HFF-Myc (cell line): ENCODE measurements at regions not wholly inside any gene's neighbourhood (a gene's known extent, or its start where the extent isn't known, plus 50 kb on each side); places are given as distances from the start of the nearest gene placed in this dataset.

Experiments used
- DNase-seq: peaks from one replicate; pipeline ENCODE4 v3.0.0-alpha.2; 2011; ENCODE audit warnings: low read depth; ENCODE audit errors: extremely low read depth
- H3K4me3 ChIP-seq: replicated peaks from 2 replicates; pipeline ENCODE4 v1.5.1; 2011; ENCODE audit warnings: low read depth, mild to moderate bottlenecking, control low read depth, low read length
- TF ChIP-seq, protein P1 (sequence below): IDR thresholded peaks from 2 replicates; pipeline ENCODE4 v1.5.1; 2012; ENCODE audit warnings: mild to moderate bottlenecking, low read depth, low read length, control low read depth; ENCODE audit errors: missing control alignments

DNA sequence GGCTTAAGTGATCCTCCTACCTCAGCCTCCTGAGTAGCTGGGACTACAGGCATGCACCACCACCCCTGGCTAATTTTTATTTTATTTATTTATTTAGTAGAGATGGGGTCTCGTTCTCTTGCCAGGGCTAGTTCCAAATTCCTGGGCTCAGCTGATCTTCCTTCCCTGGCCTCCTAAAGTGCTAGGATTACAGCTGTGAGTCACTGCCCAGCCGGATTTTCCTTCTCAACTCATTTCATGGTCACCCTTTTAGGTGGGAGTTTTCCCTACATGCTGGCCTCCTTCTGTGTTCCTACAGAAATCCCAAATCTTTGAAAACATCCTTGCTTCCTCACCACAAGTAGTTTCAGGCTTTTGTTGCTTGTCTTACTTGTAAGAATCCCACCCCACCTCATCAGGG, 102.1 kb upstream of the SIAH1 start:
- TF ChIP-seq, protein P1, sequence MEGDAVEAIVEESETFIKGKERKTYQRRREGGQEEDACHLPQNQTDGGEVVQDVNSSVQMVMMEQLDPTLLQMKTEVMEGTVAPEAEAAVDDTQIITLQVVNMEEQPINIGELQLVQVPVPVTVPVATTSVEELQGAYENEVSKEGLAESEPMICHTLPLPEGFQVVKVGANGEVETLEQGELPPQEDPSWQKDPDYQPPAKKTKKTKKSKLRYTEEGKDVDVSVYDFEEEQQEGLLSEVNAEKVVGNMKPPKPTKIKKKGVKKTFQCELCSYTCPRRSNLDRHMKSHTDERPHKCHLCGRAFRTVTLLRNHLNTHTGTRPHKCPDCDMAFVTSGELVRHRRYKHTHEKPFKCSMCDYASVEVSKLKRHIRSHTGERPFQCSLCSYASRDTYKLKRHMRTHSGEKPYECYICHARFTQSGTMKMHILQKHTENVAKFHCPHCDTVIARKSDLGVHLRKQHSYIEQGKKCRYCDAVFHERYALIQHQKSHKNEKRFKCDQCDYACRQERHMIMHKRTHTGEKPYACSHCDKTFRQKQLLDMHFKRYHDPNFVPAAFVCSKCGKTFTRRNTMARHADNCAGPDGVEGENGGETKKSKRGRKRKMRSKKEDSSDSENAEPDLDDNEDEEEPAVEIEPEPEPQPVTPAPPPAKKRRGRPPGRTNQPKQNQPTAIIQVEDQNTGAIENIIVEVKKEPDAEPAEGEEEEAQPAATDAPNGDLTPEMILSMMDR, result no peak
- no peak overlapping the region for H3K4me3 ChIP-seq
- no peak for DNase-seq

DNA sequence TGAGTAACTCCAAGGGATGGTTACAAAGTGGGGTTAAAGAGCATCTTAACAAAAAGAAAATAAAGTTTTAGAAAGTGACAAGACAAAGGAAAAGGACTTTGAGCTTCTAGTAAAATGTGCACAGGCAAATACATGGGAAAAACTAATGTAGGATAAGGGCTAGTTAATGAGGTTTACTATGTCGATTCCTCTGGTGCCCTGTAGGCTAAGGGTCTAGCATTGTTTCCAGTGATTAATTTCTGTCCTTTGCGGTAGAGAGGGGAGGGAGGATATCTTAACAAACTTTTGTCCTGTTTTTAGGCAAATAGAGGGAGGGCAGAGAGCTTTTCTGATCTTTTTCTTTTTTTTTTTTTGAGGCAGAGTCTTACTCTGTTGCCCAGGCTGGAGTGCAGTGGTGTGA, 96.6 kb upstream of the SIAH1 start:
- H3K4me3 ChIP-seq, result no peak overlapping the region
- no peak for DNase-seq
- TF ChIP-seq, protein P1, result no peak

DNA sequence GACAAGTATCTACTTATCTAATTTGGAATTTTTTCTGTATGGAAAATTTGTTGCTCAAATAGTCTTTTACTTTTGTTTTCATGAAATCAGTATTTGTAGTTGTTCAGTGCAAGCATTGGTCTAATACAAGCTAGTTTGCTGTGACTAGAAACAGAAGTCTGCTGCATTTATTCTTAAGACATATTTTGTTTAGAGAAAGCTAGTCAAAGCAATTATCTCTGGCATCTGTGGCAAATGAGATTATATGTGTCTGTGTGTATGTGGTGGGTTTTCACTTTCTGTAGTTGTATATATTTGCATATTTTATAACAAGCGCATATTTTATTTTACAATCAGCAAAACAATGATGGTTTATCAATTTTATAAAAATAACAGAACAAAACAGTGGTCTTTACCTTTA, 96.0 kb upstream of the SIAH1 start:
- DNase-seq, result no peak
- TF ChIP-seq, protein P1, result no peak
- no peak overlapping the region for H3K4me3 ChIP-seq

DNA sequence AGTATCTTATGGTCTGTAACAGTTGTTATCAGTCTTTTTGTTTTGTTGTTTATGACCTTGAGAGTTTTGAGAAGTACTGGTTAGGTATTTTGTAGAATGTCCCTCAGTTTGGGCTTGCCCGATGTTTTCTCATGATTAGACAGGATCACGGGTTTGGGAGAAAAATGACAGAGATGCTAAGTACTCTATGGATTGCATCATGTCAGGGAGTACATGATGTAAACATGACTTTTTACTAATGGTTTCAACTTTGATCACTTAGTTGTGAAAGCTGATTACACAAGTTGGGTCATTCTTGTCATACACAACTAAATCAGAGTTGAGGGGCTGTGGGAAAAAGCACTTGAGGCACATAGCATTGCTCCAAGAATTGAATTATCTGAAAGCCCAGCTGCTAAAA, 94.7 kb upstream of the SIAH1 start:
- TF ChIP-seq, protein P1, result no peak
- no peak for DNase-seq
- no peak overlapping the region for H3K4me3 ChIP-seq

DNA sequence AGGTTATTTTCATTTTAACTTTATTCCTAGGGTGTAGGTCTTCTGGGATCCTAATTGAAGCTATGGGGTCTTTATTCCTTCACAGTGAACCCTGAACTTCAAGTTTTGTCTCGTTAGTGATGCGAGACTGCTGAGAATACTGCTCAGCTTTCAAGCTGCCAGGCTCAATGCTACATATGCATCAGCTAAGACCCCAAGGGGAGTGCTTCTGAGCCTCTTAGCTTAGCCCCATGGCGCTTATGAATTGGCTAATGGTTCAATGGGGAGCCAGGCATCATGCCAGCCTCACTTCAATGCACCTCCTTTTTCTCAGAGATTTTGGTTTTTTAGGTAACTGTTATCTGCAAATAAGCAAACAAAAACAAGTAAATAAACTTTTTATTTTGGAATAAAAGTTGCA, 94.1 kb upstream of the SIAH1 start:
- TF ChIP-seq, protein P1, result no peak
- DNase-seq, result no peak
- H3K4me3 ChIP-seq, result no peak overlapping the region

DNA sequence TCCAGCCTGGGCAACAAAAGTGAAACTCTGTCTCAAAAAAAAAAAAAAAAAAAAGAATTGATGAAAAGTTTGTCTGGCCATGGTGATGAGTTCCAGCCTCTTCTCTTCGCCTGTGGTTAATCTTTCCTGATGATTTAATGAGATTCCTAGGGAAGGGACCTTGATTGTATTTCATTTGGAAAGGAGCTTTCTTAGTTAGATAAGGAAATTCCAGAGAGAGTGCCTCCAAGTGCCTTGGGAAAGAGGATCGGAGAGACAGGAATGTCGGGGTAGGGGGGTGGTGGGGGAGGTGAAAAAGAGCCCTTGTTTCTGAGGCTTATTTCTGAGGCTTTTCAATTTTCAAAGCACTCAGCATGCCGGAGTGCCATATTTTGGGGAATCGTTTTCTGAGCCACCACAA, 93.2 kb upstream of the SIAH1 start:
- TF ChIP-seq, protein P1, result no peak
- no peak for DNase-seq
- H3K4me3 ChIP-seq, result no peak overlapping the region

DNA sequence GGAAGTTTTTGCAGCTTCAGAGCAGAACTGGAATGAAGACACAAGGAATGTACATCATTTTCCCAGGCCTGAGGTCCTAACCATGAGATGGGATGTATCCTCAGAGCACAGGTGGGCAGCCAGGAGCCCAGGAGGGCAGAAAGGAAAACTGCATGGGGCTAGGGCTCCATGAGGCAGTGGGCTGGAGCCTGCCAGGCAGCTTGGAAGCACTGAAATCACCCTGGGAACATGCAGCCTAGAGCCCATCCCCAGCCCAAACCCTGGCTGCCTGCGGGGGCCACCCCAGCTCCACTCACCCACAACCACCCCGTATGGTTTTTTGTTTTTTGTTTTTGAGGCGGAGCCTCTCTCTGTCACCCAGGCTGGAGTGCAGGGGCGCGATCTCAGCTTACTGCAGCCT, 86.2 kb upstream of the SIAH1 start:
- DNase-seq, result no peak
- TF ChIP-seq, protein P1, result no peak

More for the DNA sequence above, 86.2 kb upstream of the SIAH1 start:
- H3K4me3 ChIP-seq, result no peak overlapping the region
